Tibial nerve (tissue), 4 donors: ENCODE measurements at regions not wholly inside any gene's neighbourhood (a gene's known extent, or its start where the extent isn't known, plus 50 kb on each side); places are given as distances from the start of the nearest gene placed in this dataset.
A peak's percentile ranks its signal among the peaks of the same experiment; 100 is the strongest.

Experiments
- DNase-seq, 2 donors: peaks; one replicate each; pipeline ENCODE4 v3.0.0-alpha.2; 2019; ENCODE audit warnings: low spot score in 2 of 2
- H3K27ac ChIP-seq, 4 donors: fragments of 200-600 bp; sonication (generic) in 3 of 4; one replicate each; pipeline ENCODE4 v1.5.1; 2017 to 2019; ENCODE audit warnings: mild to moderate bottlenecking in 1 of 4
- H3K27me3 ChIP-seq, 2 donors: fragments of 200-600 bp; sonication (generic) in 1 of 2; one replicate each; pipeline versions ENCODE4 v1.5.1 to v1.6.0; 2017 to 2019
- H3K36me3 ChIP-seq, 3 donors: fragments of 200-600 bp; sonication (generic); one replicate each; pipeline ENCODE4 v1.5.1; 2018 to 2019
- H3K4me1 ChIP-seq, 4 donors: fragments of 200-600 bp; sonication (generic) in 3 of 4; one replicate each; pipeline ENCODE4 v1.5.1; 2017 to 2019
- H3K4me3 ChIP-seq, 4 donors: fragments of 200-600 bp; sonication (generic) in 3 of 4; one replicate each; pipeline ENCODE4 v1.5.1; 2017 to 2019; ENCODE audit warnings: mild to moderate bottlenecking in 1 of 4, moderate library complexity in 1 of 4
- H3K9me3 ChIP-seq, 4 donors: fragments of 200-600 bp; sonication (generic) in 3 of 4; one replicate each; pipeline ENCODE4 v1.5.1; 2017 to 2019
- EP300 ChIP-seq, 2 donors: sonication (generic); formaldehyde crosslinking; IDR thresholded peaks; one replicate each; pipeline ENCODE4 v1.6.1; 2017; ENCODE audit warnings: antibody characterized with exemption in 2 of 2, mild to moderate bottlenecking in 1 of 2
- POLR2A ChIP-seq, 2 donors: fragments of 450-650 bp; IDR thresholded peaks; one replicate each; pipeline ENCODE4 v1.6.1; 2017; ENCODE audit warnings: antibody characterized with exemption in 2 of 2, mild to moderate bottlenecking in 2 of 2, moderate library complexity in 2 of 2
- WGBS, 2 donors: methylation state at CpG; one replicate each; pipeline ENCODE4 v1.1.5; 2018; 5-methylcytosine and 5-hydroxymethylcytosine counted together
- TF ChIP-seq, protein P1 (sequence below), 5 experiments: fragments of 200-600 bp in 3 of 5; fragments of 450-650 bp in 2 of 5; sonication (generic) in 3 of 5; IDR thresholded peaks; one replicate each; pipeline ENCODE4 v1.5.1; 2016 to 2019; ENCODE audit warnings: antibody characterized with exemption in 5 of 5, mild to moderate bottlenecking in 3 of 5, moderate library complexity in 2 of 5

DNA sequence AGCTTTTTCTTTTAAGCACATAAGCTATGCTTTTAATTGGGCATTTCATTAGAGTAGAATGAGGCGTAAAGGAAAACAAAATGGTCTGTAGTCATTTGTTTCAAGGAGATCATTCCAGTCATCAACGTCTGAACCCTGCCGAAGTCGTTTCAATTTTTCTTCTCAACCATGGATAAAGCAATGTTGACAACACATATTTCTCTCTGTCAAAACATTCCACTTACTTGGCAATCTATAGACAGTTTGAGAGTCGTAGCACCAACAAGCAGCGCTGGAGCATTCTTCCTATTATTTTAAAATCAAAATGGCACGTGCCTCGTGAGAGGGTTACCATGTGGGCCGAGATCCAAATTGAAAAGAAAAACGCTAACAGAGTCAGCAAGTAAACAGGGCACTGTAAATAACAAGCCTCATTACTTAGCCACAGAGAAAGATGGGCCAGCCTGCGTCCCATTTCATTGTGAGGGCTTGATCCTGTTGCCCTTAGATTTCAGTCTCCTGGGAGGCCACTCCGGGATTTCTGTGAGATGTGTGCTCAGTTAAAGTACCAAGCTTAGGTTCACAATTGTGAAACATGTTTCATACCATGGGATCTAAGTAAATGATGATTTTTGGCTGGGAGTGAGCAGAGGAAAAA, 422.9 kb downstream of the DTWD2 start:
- no peaks in the 10 kb centered on the region for H3K9me3 ChIP-seq
- DNase-seq, result no peak

DNA sequence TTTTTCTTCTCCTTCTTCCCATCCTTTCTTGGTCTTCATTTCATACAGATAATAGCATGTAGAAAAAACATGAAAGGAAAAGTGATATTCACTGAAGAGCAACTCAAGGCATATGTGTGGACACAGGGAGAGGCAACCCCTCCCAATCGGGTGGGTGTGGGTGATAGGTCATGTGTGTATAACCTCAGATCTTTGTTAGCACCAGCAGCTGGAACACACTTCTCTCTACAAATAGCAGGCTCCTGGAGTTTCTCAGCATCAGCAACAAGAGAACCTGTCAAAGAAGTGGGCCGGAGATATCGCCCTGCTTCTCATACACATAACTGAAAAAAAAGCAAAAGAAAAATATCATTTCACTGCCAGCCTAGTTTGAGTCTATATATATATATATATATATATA, 426.4 kb downstream of the DTWD2 start:
- 65 to 81% methylated on average over 3 of the region's 3 CpGs for WGBS, 2 donors
- no peaks in the 10 kb centered on the region for H3K36me3 ChIP-seq
- H3K4me3 ChIP-seq, result no peak overlapping the region
- no peaks in the 10 kb centered on the region for H3K27me3 ChIP-seq
- no peak overlapping the region for H3K27ac ChIP-seq
- H3K9me3 ChIP-seq, result no peaks in the 10 kb centered on the region
- peaks cover 0 to 9% (median 5%) of the 10 kb centered on the region in 4 donors for H3K4me1 ChIP-seq
- no peak for DNase-seq
- TF ChIP-seq, protein P1, sequence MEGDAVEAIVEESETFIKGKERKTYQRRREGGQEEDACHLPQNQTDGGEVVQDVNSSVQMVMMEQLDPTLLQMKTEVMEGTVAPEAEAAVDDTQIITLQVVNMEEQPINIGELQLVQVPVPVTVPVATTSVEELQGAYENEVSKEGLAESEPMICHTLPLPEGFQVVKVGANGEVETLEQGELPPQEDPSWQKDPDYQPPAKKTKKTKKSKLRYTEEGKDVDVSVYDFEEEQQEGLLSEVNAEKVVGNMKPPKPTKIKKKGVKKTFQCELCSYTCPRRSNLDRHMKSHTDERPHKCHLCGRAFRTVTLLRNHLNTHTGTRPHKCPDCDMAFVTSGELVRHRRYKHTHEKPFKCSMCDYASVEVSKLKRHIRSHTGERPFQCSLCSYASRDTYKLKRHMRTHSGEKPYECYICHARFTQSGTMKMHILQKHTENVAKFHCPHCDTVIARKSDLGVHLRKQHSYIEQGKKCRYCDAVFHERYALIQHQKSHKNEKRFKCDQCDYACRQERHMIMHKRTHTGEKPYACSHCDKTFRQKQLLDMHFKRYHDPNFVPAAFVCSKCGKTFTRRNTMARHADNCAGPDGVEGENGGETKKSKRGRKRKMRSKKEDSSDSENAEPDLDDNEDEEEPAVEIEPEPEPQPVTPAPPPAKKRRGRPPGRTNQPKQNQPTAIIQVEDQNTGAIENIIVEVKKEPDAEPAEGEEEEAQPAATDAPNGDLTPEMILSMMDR (IDR thresholded peaks at IDR 0.05), result no peak
- no peak for TF ChIP-seq POLR2A (IDR thresholded peaks at IDR 0.05)
- TF ChIP-seq EP300 (IDR thresholded peaks at IDR 0.05), result no peak

More for the DNA sequence above, 422.9 kb downstream of the DTWD2 start:
- H3K27me3 ChIP-seq, result no peaks in the 10 kb centered on the region
- WGBS, 2 donors, result 60 to 69% methylated on average over 12 of the region's 12 CpGs
- TF ChIP-seq EP300 (IDR thresholded peaks at IDR 0.05) (no peak), POLR2A (IDR thresholded peaks at IDR 0.05) (no peak)
- TF ChIP-seq, protein P1 (IDR thresholded peaks at IDR 0.05), result no peak
- no peak overlapping the region for H3K27ac ChIP-seq
- no peaks in the 10 kb centered on the region for H3K36me3 ChIP-seq
- H3K4me3 ChIP-seq, result no peak overlapping the region
- no peaks in the 10 kb centered on the region for H3K4me1 ChIP-seq

DNA sequence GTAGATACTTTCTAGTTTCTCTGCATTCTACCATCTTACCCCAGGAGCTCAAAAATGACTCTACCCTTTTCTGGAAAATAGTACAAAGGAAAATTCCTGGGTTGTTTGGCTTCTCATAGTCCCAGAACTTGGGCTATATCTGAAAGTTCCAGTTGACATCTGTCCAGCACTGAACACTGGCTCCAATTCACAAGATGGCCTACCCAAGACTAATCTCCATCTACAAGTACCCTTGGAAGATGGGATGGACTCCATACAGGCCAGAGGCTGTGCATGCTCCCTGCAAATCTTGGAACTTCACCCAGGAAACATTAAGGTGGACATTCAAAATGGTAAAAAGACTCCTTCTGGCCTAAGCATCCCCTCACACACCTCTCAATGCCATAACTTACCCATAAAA, 427.1 kb downstream of the DTWD2 start:
- Histone ChIP-seq H3K27ac (no peak overlapping the region), H3K4me3 (no peak overlapping the region), H3K9me3 (no peaks in the 10 kb centered on the region), H3K27me3 (no peaks in the 10 kb centered on the region), H3K4me1 (peaks cover 0 to 17% (median 5%) of the 10 kb centered on the region in 4 donors), H3K36me3 (no peaks in the 10 kb centered on the region)
- DNase-seq, result no peak
- TF ChIP-seq, protein P1 (IDR thresholded peaks at IDR 0.05), result no peak
- no peak for TF ChIP-seq POLR2A (IDR thresholded peaks at IDR 0.05)
- no peak for TF ChIP-seq EP300 (IDR thresholded peaks at IDR 0.05)

DNA sequence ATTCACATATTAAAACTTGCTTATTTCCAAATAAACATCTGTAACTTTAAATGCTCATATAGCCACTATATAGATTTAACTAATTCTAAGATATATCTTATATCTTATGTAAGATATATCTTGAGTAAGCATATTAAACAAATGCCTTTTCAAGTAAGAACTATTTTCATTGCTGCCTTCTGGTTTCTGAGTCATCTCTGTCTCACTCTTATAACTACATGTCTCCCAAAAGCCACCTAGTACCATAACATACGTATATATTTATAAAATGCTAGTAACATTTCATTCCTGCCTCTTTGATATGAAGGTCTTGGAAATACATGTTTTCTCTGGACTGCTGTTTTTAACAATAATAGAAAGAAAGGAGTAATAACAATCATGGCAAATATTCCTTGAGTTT, 429.5 kb downstream of the DTWD2 start:
- H3K4me1 ChIP-seq, result peaks cover 0 to 19% (median 5%) of the 10 kb centered on the region in 4 donors
- H3K9me3 ChIP-seq, result no peaks in the 10 kb centered on the region
- no peak for DNase-seq
- no peaks in the 10 kb centered on the region for H3K27me3 ChIP-seq
- H3K36me3 ChIP-seq, result no peaks in the 10 kb centered on the region
- no peak overlapping the region for H3K27ac ChIP-seq
- no peak overlapping the region for H3K4me3 ChIP-seq
- WGBS, 2 donors, result 93 to 100% methylated on average over 1 of the region's 1 CpG
- TF ChIP-seq POLR2A (IDR thresholded peaks at IDR 0.05), result no peak
- no peak for TF ChIP-seq EP300 (IDR thresholded peaks at IDR 0.05)
- TF ChIP-seq, protein P1 (IDR thresholded peaks at IDR 0.05), result no peak

DNA sequence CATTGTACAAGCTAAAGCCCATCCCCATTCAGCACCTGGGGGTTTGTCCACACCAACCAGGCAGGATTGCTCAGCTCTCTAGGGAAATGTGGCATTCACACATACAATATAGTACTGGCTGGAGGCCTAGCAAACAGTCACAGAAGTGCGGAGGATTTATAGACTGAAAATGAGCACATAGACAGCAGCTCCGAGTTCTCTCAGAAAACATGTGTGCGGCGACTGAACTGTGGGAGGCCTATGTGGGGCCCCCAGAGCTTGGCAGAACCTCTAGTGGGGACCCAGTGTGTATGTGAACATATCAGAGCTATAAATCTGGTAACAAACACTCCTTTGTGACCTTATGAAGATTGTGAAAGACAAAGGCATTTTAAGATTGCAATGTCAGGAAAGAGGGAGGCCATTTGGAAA, 431.1 kb downstream of the DTWD2 start:
- Histone ChIP-seq H3K4me1 (peaks cover 0 to 19% (median 5%) of the 10 kb centered on the region in 4 donors), H3K36me3 (no peaks in the 10 kb centered on the region), H3K27ac (peak overlapping the region in 2 of 4 donors; percentile 57 to 75), H3K4me3 (no peak overlapping the region), H3K27me3 (no peaks in the 10 kb centered on the region), H3K9me3 (no peaks in the 10 kb centered on the region)
- no peak for DNase-seq
- TF ChIP-seq, protein P1 (IDR thresholded peaks at IDR 0.05), result no peak
- no peak for TF ChIP-seq POLR2A (IDR thresholded peaks at IDR 0.05)
- TF ChIP-seq EP300 (IDR thresholded peaks at IDR 0.05), result no peak
- WGBS, 2 donors, result 51 to 60% methylated on average over 4 of the region's 4 CpGs
